Activated T-cell treated with anti-CD3 and anti-CD28 coated beads, Interleukin-2, amount 50 U/mL, for 4 hours (primary cell): ENCODE measurements at regions not wholly inside any gene's neighbourhood (a gene's known extent, or its start where the extent isn't known, plus 50 kb on each side); places are given as distances from the start of the nearest gene placed in this dataset.

Experiments
- ATAC-seq, 2 donors: fragments of 200-7000 bp; cut with Tn5 transposase; one replicate each; pipeline ENCODE4 v1.10.0; 2021
- DNase-seq: peaks from one replicate; pipeline ENCODE4 v3.0.0-alpha.2; 2020
- H3K27me3 Mint-ChIP-seq: one replicate; pipeline ENCODE4 v1.8.0; 2021; ENCODE audit warnings: low read depth, mixed read lengths
- H3K36me3 Mint-ChIP-seq: one replicate; pipeline ENCODE4 v1.8.0; 2022; ENCODE audit warnings: mixed read lengths; ENCODE audit not compliant: insufficient read depth
- H3K4me1 Mint-ChIP-seq: one replicate; pipeline ENCODE4 v1.8.0; 2021; ENCODE audit warnings: low read depth, mixed read lengths
- H3K4me3 Mint-ChIP-seq: one replicate; pipeline ENCODE4 v1.8.0; 2021; ENCODE audit warnings: mild to moderate bottlenecking, moderate library complexity, mixed read lengths
- H3K9me3 Mint-ChIP-seq: one replicate; pipeline ENCODE4 v1.8.0; 2021; ENCODE audit warnings: mixed read lengths

GRCh38 chr9:88927510-88927909 lies 63.8 kb upstream of the S1PR3 start:
- Mint-ChIP-seq H3K9me3 (peaks cover 6% of the 10 kb centered on the region), H3K4me3 (no peak overlapping the region), H3K4me1 (peaks cover 30% of the 10 kb centered on the region), H3K27me3 (peaks cover 7% of the 10 kb centered on the region), H3K36me3 (no peaks in the 10 kb centered on the region)
- DNase-seq (no peak), ATAC-seq (no peak)

GRCh38 chr9:88930716-88931115 lies 60.6 kb upstream of the S1PR3 start:
- DNase-seq: no peak
- H3K4me1 Mint-ChIP-seq: peaks cover 10% of the 10 kb centered on the region
- H3K36me3 Mint-ChIP-seq: no peaks in the 10 kb centered on the region
- H3K4me3 Mint-ChIP-seq: no peak overlapping the region
- H3K27me3 Mint-ChIP-seq: peaks cover 18% of the 10 kb centered on the region
- H3K9me3 Mint-ChIP-seq: peaks cover 6% of the 10 kb centered on the region
- no peak for ATAC-seq

- H3K4me3 Mint-ChIP-seq: no peak overlapping the region
- no peaks in the 10 kb centered on the region for H3K4me1 Mint-ChIP-seq
- H3K36me3 Mint-ChIP-seq: no peaks in the 10 kb centered on the region
- H3K9me3 Mint-ChIP-seq: peaks cover 6% of the 10 kb centered on the region
- H3K27me3 Mint-ChIP-seq: peaks cover 20% of the 10 kb centered on the region
- no peak for ATAC-seq
- DNase-seq: no peak
Measured at GRCh38 chr9:88932766-88933165, 58.5 kb upstream of the S1PR3 start.

- Mint-ChIP-seq H3K27me3 (peaks cover 20% of the 10 kb centered on the region), H3K9me3 (peaks cover 6% of the 10 kb centered on the region), H3K4me1 (no peaks in the 10 kb centered on the region), H3K36me3 (no peaks in the 10 kb centered on the region), H3K4me3 (no peak overlapping the region)
- DNase-seq (no peak), ATAC-seq (no peak)
Measured at GRCh38 chr9:88933607-88934379, 57.5 kb upstream of the S1PR3 start.

GRCh38 chr9:88934876-88935535 lies 56.3 kb upstream of the S1PR3 start:
- Mint-ChIP-seq H3K27me3 (peaks cover 20% of the 10 kb centered on the region), H3K36me3 (no peaks in the 10 kb centered on the region), H3K4me1 (no peaks in the 10 kb centered on the region), H3K9me3 (peaks cover 6% of the 10 kb centered on the region), H3K4me3 (no peak overlapping the region)
- no peak for DNase-seq
- no peak for ATAC-seq

- Mint-ChIP-seq H3K36me3 (no peaks in the 10 kb centered on the region), H3K9me3 (no peaks in the 10 kb centered on the region), H3K4me3 (no peak overlapping the region), H3K4me1 (no peaks in the 10 kb centered on the region), H3K27me3 (peaks cover 20% of the 10 kb centered on the region)
- ATAC-seq (no peak), DNase-seq (no peak)
Measured at GRCh38 chr9:88936132-88936531, 55.1 kb upstream of the S1PR3 start.

- ATAC-seq (no peak), DNase-seq (no peak)
- Mint-ChIP-seq H3K27me3 (peaks cover 20% of the 10 kb centered on the region), H3K9me3 (no peaks in the 10 kb centered on the region), H3K4me1 (no peaks in the 10 kb centered on the region), H3K36me3 (no peaks in the 10 kb centered on the region), H3K4me3 (no peak overlapping the region)
Measured at GRCh38 chr9:88936668-88937067, 54.6 kb upstream of the S1PR3 start.

GRCh38 chr9:88937248-88937647 lies 54.0 kb upstream of the S1PR3 start:
- H3K4me3 Mint-ChIP-seq: no peak overlapping the region
- no peaks in the 10 kb centered on the region for H3K9me3 Mint-ChIP-seq
- no peak for DNase-seq
- no peaks in the 10 kb centered on the region for H3K4me1 Mint-ChIP-seq
- no peaks in the 10 kb centered on the region for H3K36me3 Mint-ChIP-seq
- no peak for ATAC-seq
- peaks cover 16% of the 10 kb centered on the region for H3K27me3 Mint-ChIP-seq

- Mint-ChIP-seq H3K9me3 (no peaks in the 10 kb centered on the region), H3K4me1 (no peaks in the 10 kb centered on the region), H3K4me3 (no peak overlapping the region), H3K27me3 (peaks cover 12% of the 10 kb centered on the region), H3K36me3 (no peaks in the 10 kb centered on the region)
- DNase-seq (no peak), ATAC-seq (no peak)
Measured at GRCh38 chr9:88938189-88938588, 53.1 kb upstream of the S1PR3 start.
